Left lung (tissue), 4 donors: ENCODE measurements at regions not wholly inside any gene's neighbourhood (a gene's known extent, or its start where the extent isn't known, plus 50 kb on each side); places are given as distances from the start of the nearest gene placed in this dataset.
"Not testable (repeated sequence)": the region's sequence is repeated elsewhere in the genome, so short reads cannot be mapped to it uniquely, and the experiment has no call there.

Experiments
- ATAC-seq: fragments of 200-7000 bp; cut with Tn5 transposase; one replicate; pipeline ENCODE4 v1.9.1; 2020; ENCODE audit warnings: moderate library complexity
- DNase-seq, 4 donors: peaks; one replicate each; pipeline ENCODE4 v3.0.0-alpha.2; 2013 to 2020
- H3K27ac ChIP-seq, 2 donors: fragments of 200-600 bp; sonication (generic) in 1 of 2; one replicate each; pipeline versions ENCODE4 v1.5.0 to v1.8.0; 2020 to 2021
- H3K27me3 ChIP-seq, 2 donors: fragments of 200-600 bp; sonication (generic) in 1 of 2; one replicate each; pipeline versions ENCODE4 v1.5.0 to v1.8.0; 2020 to 2021
- H3K36me3 ChIP-seq, 2 donors: fragments of 200-600 bp; sonication (generic) in 1 of 2; one replicate each; pipeline versions ENCODE4 v1.5.0 to v1.8.0; 2020 to 2021
- H3K4me1 ChIP-seq, 2 donors: fragments of 200-600 bp; one replicate each; pipeline ENCODE4 v1.8.0; 2021
- H3K4me3 ChIP-seq, 2 donors: fragments of 200-600 bp; sonication (generic) in 1 of 2; one replicate each; pipeline versions ENCODE4 v1.5.0 to v1.8.0; 2020 to 2021; ENCODE audit warnings: mild to moderate bottlenecking in 1 of 2
- H3K9me3 ChIP-seq, 2 donors: fragments of 200-600 bp; sonication (generic) in 1 of 2; one replicate each; pipeline versions ENCODE4 v1.5.0 to v1.8.0; 2020 to 2021
- CTCF ChIP-seq, 2 donors: fragments of 200-600 bp; sonication (generic) in 1 of 2; IDR thresholded peaks; one replicate each; pipeline versions ENCODE4 v1.5.0 to v1.8.0; 2021; ENCODE audit warnings: antibody characterized with exemption in 2 of 2
- intact Hi-C, 2 donors: fragments of 100-400 bp; cut with DNase I; formaldehyde crosslinking; loops; one replicate each; pipeline versions ENCODE4 v1.11.2 to v1.14.2; 2022
- donor health status: DM: no; HTN: yes; CAD: no.
- donor health status: DM: no; HTN: no; CAD: no.

- ATAC-seq (no peak), DNase-seq (no peak)
- Histone ChIP-seq H3K27me3 (no peaks in the 10 kb centered on the region), H3K36me3 (no peaks in the 10 kb centered on the region), H3K4me3 (no peak overlapping the region), H3K4me1 (no peaks in the 10 kb centered on the region), H3K9me3 (no peaks in the 10 kb centered on the region), H3K27ac (no peak overlapping the region)
- intact Hi-C loops, result no loop called here
- no peak for TF ChIP-seq CTCF (IDR thresholded peaks at IDR 0.05)
Measured at GRCh38 chr4:158346576-158346975, 136.3 kb downstream of the TMEM144 start.

- DNase-seq (no peak), ATAC-seq (no peak)
- no peak for TF ChIP-seq CTCF (IDR thresholded peaks at IDR 0.05)
- intact Hi-C loops, result no loop called here
- no peaks in the 10 kb centered on the region for H3K36me3 ChIP-seq
- H3K27me3 ChIP-seq, result no peaks in the 10 kb centered on the region
- no peak overlapping the region for H3K4me3 ChIP-seq
- no peak overlapping the region for H3K27ac ChIP-seq
- H3K9me3 ChIP-seq, result no peaks in the 10 kb centered on the region
- H3K4me1 ChIP-seq, result no peaks in the 10 kb centered on the region
Measured at GRCh38 chr4:158347556-158347955, 137.3 kb downstream of the TMEM144 start.

- Histone ChIP-seq H3K36me3 (no peaks in the 10 kb centered on the region), H3K4me1 (no peaks in the 10 kb centered on the region), H3K27ac (no peak overlapping the region), H3K4me3 (no peak overlapping the region), H3K9me3 (no peaks in the 10 kb centered on the region), H3K27me3 (no peaks in the 10 kb centered on the region)
- TF ChIP-seq CTCF (IDR thresholded peaks at IDR 0.05), result no peak
- no peak for ATAC-seq
- DNase-seq, result no peak
- intact Hi-C loops, result no loop called here
Measured at GRCh38 chr4:158350161-158350560, 139.9 kb downstream of the TMEM144 start.

- Histone ChIP-seq H3K27ac (no peak overlapping the region), H3K9me3 (peaks cover 0 to under 1% of the 10 kb centered on the region in 2 donors), H3K36me3 (no peaks in the 10 kb centered on the region), H3K27me3 (no peaks in the 10 kb centered on the region), H3K4me1 (no peaks in the 10 kb centered on the region), H3K4me3 (no peak overlapping the region)
- no peak for TF ChIP-seq CTCF (IDR thresholded peaks at IDR 0.05)
- ATAC-seq, result no peak
- no peak for DNase-seq
- intact Hi-C loops, result no loop called here
Measured at GRCh38 chr4:158353541-158354304, 143.4 kb downstream of the TMEM144 start.

- intact Hi-C loops, result no loop called here
- TF ChIP-seq CTCF (IDR thresholded peaks at IDR 0.05), result no peak
- DNase-seq, result no peak
Measured at GRCh38 chr4:158356301-158356700, 146.0 kb downstream of the TMEM144 start.

GRCh38 chr4:158367932-158368441, 153.7 kb upstream of the RXFP1 start:
- H3K4me3 ChIP-seq, DNase-seq, H3K36me3 ChIP-seq, H3K4me1 ChIP-seq, intact Hi-C loops, H3K27ac ChIP-seq, ATAC-seq, H3K27me3 ChIP-seq: not testable (repeated sequence)
- peaks cover 0 to 28% of the 10 kb centered on the region in 2 donors for H3K9me3 ChIP-seq

More at GRCh38 chr4:158356301-158356700, 146.0 kb downstream of the TMEM144 start:
- ATAC-seq, result no peak
- H3K27me3 ChIP-seq, result no peaks in the 10 kb centered on the region
- H3K4me1 ChIP-seq, result no peaks in the 10 kb centered on the region
- H3K27ac ChIP-seq, result no peak overlapping the region
- H3K4me3 ChIP-seq, result no peak overlapping the region
- H3K9me3 ChIP-seq, result peaks cover 0 to 4% of the 10 kb centered on the region in 2 donors
- no peaks in the 10 kb centered on the region for H3K36me3 ChIP-seq
